ENCODE measurements at regions not wholly inside any gene's neighbourhood (a gene's known extent, or its start where the extent isn't known, plus 50 kb on each side); places are given as distances from the start of the nearest gene placed in this dataset.

DNA sequence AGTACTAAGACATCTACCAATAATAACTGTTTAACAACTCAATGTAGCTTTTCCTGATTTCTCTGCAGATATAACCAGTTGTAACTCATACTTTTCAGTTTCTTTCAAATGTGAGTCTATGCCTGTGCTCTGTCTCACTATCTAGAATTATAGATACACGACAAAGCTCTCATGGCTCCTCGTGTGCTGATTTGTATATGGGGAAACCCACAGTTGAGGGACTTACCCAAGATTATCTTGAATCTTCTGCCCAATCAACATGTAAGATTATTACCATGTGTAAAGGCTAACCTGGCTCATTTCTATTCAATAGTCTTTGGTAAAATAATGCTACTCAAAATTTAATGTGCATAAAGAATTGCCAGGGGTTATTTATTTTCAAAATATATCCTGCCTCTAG lies 554.4 kb downstream of the FBXO15 start:
- Histone ChIP-seq H3F3A (ENCODE audit: low read depth) (no peaks in the 10 kb centered on the region), H3K4me1 (ENCODE audit: insufficient read depth, low read length, poor library complexity, severe bottlenecking) (peaks cover 6% of the 10 kb centered on the region), H3K27me3 (ENCODE audit: insufficient read depth, low read length, poor library complexity, severe bottlenecking) (no peaks in the 10 kb centered on the region), H4K20me1 (ENCODE audit: insufficient read depth, low read length, poor library complexity, severe bottlenecking) (no peaks in the 10 kb centered on the region), H3K4me2 (ENCODE audit: low read depth, low read length, poor library complexity, severe bottlenecking) (no peak overlapping the region), H3K9me2 (replicated peaks; ENCODE audit: low read depth, low read length) (no peaks in the 10 kb centered on the region), H3K9me3 (ENCODE audit: insufficient read depth, low read depth, low read length) (no peaks in the 10 kb centered on the region), H3K36me3 (ENCODE audit: insufficient read depth, low read length) (no peaks in the 10 kb centered on the region), H3K9ac (ENCODE audit: low read depth, low read length, poor library complexity, severe bottlenecking) (no peak overlapping the region), H3K79me2 (ENCODE audit: insufficient read depth, low read length) (no peaks in the 10 kb centered on the region), H2AFZ (ENCODE audit: low read length) (no peak overlapping the region), H3K4me3 (ENCODE audit: low read length, poor library complexity, severe bottlenecking) (no peak overlapping the region)
- no peak for TF ChIP-seq EZH2phosphoT487 (IDR thresholded peaks at IDR 0.05; ENCODE audit: borderline replicate concordance)
- TF ChIP-seq, protein P1, sequence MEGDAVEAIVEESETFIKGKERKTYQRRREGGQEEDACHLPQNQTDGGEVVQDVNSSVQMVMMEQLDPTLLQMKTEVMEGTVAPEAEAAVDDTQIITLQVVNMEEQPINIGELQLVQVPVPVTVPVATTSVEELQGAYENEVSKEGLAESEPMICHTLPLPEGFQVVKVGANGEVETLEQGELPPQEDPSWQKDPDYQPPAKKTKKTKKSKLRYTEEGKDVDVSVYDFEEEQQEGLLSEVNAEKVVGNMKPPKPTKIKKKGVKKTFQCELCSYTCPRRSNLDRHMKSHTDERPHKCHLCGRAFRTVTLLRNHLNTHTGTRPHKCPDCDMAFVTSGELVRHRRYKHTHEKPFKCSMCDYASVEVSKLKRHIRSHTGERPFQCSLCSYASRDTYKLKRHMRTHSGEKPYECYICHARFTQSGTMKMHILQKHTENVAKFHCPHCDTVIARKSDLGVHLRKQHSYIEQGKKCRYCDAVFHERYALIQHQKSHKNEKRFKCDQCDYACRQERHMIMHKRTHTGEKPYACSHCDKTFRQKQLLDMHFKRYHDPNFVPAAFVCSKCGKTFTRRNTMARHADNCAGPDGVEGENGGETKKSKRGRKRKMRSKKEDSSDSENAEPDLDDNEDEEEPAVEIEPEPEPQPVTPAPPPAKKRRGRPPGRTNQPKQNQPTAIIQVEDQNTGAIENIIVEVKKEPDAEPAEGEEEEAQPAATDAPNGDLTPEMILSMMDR (conservative IDR thresholded peaks at IDR 0.05; ENCODE audit: low read length): no peak

DNA sequence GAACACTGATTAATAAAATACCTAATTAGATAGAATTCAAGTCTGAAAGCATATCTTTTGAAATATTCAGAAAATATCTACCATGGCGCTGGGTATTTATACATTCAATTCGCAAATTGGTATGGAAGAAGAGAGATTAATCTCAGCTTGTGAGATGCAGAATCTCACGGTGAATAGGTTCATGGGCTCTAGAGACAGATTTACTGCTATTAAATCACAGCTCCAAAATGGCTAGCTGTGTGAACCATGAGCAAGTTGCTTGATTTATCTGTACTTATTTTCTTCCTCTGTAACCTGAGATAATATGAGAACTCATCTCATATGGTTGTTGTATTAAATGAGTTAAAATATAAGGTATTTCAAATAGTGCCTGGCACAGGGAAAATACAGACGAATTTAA lies 556.7 kb downstream of the FBXO15 start:
- no peaks in the 10 kb centered on the region for H3K9me3 ChIP-seq (ENCODE audit: insufficient read depth, low read depth, low read length)
- no peaks in the 10 kb centered on the region for H4K20me1 ChIP-seq (ENCODE audit: insufficient read depth, low read length, poor library complexity, severe bottlenecking)
- H3K9me2 ChIP-seq (replicated peaks; ENCODE audit: low read depth, low read length): no peaks in the 10 kb centered on the region
- H3F3A ChIP-seq (ENCODE audit: low read depth): no peaks in the 10 kb centered on the region
- H3K4me3 ChIP-seq (ENCODE audit: low read length, poor library complexity, severe bottlenecking): no peak overlapping the region
- no peaks in the 10 kb centered on the region for H3K4me1 ChIP-seq (ENCODE audit: insufficient read depth, low read length, poor library complexity, severe bottlenecking)
- H3K9ac ChIP-seq (ENCODE audit: low read depth, low read length, poor library complexity, severe bottlenecking): no peak overlapping the region
- H3K36me3 ChIP-seq (ENCODE audit: insufficient read depth, low read length): no peaks in the 10 kb centered on the region
- TF ChIP-seq EZH2phosphoT487 (IDR thresholded peaks at IDR 0.05; ENCODE audit: borderline replicate concordance): no peak
- TF ChIP-seq, protein P1 (conservative IDR thresholded peaks at IDR 0.05; ENCODE audit: low read length): no peak
- H3K27me3 ChIP-seq (ENCODE audit: insufficient read depth, low read length, poor library complexity, severe bottlenecking): no peaks in the 10 kb centered on the region
- no peak overlapping the region for H2AFZ ChIP-seq (ENCODE audit: low read length)
- H3K79me2 ChIP-seq (ENCODE audit: insufficient read depth, low read length): no peaks in the 10 kb centered on the region
- no peak overlapping the region for H3K4me2 ChIP-seq (ENCODE audit: low read depth, low read length, poor library complexity, severe bottlenecking)

- Histone ChIP-seq H2AFZ (ENCODE audit: low read length) (no peak overlapping the region), H3K4me2 (ENCODE audit: low read depth, low read length, poor library complexity, severe bottlenecking) (no peak overlapping the region), H3F3A (ENCODE audit: low read depth) (no peaks in the 10 kb centered on the region), H3K9ac (ENCODE audit: low read depth, low read length, poor library complexity, severe bottlenecking) (no peak overlapping the region), H3K27me3 (ENCODE audit: insufficient read depth, low read length, poor library complexity, severe bottlenecking) (no peaks in the 10 kb centered on the region), H3K4me3 (ENCODE audit: low read length, poor library complexity, severe bottlenecking) (no peak overlapping the region), H4K20me1 (ENCODE audit: insufficient read depth, low read length, poor library complexity, severe bottlenecking) (no peaks in the 10 kb centered on the region), H3K4me1 (ENCODE audit: insufficient read depth, low read length, poor library complexity, severe bottlenecking) (no peaks in the 10 kb centered on the region), H3K36me3 (ENCODE audit: insufficient read depth, low read length) (no peaks in the 10 kb centered on the region), H3K9me2 (replicated peaks; ENCODE audit: low read depth, low read length) (no peaks in the 10 kb centered on the region), H3K79me2 (ENCODE audit: insufficient read depth, low read length) (no peaks in the 10 kb centered on the region), H3K9me3 (ENCODE audit: insufficient read depth, low read depth, low read length) (no peaks in the 10 kb centered on the region)
- TF ChIP-seq, protein P1 (conservative IDR thresholded peaks at IDR 0.05; ENCODE audit: low read length): no peak
Observed at GRCh38 chr18:73579698-73580097, 567.9 kb downstream of the FBXO15 start.

All from Loucy (cell line).